Urothelium cell line (cell line): ENCODE measurements at regions not wholly inside any gene's neighbourhood (a gene's known extent, or its start where the extent isn't known, plus 50 kb on each side); places are given as distances from the start of the nearest gene placed in this dataset.

Experiments
- DNase-seq: peaks from one replicate; pipeline ENCODE4 v3.0.0; 2011; ENCODE audit warnings: low spot score, mixed read lengths
- FAIRE-seq: peaks from 2 replicates; lab custom pipeline; 2011; peaks lifted over from hg19 to GRCh38; lab: Jason Lieb, UNC

DNA sequence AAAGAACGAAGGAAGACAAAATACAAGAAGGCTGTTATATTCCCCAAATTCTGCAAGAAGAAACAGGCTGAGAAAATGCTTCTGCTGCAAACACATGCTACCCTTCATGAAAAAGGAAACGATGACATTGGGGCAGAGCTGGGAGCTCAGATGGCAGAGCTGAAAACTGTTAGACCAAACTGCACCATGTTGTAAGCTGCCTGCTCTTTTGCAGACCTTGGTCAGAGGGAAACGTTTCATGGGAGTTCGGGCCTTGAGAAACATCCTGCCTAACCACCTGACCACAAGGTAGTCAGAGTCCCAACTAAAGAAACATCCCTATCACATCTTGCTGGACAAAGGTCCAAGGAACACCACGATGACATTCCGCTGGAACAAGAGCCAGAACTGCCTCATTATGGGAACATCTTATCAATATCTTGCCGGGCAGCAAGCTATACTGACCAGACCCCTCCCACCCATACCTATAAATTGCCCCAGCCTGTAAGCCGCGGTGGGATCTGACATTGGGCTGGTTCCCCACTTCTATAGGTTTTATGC lies 110.7 kb upstream of the CTSC start:
- DNase-seq (no peak), FAIRE-seq (no peak)

DNA sequence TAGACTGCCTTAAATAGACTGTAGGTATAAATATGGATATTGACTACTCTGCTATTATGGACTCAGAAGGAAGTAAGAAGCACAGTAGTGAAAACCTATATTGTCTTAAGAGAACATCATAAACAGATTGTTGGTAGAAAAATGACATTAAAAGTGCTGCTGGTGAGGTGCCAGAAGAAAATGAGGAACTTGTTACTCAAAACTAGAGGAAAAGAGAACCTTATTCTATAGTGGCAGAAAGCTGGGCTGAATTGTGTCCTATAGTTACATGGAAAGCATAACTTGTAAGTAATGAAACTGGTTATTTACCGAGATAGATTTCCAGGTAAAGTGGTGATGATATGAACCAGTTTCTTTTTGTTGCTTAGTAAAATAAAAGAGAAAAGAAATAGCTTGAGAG lies 109.7 kb upstream of the CTSC start:
- no peak for FAIRE-seq

DNA sequence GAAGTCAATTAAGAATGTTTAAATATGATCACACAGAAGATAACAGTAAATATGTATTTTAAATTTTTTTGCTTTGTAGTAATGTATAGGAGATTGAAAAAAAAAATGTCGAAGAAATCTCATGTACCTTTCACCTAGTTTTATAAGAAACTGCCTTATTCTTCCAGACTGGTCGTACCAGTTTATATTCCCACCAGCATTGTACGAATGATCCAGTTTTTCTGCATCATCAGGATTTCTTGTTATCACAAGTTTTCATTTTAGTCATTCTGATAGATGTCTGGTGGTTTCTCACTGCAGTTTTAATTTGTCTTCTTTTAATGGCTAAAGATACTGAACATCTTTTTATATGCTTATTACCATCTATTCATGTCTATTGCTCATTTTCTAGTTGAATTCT lies 101.8 kb upstream of the CTSC start:
- FAIRE-seq = no peak

More for the DNA sequence above, 109.7 kb upstream of the CTSC start:
- no peak for DNase-seq

DNA sequence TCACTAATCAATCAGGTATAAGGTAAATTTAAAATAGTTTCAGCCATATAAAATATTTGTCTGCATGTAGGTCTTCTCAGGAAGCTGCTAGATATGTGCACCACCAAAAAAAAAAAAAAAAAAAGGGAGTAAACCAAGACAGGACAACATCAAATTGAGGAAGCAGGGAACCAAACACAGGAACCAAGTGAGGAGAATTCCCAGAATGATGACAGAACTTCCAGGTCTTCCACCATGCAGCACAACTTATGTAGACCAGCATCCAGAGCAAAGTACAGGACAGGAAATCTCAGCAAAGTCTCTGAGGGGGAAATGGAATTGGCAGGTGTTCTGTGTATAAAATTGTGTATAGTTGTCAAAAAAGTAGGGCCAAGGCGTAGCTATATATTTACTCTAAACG lies 101.2 kb upstream of the CTSC start:
- no peak for FAIRE-seq

More for the DNA sequence above, 101.8 kb upstream of the CTSC start:
- DNase-seq = no peak

DNA sequence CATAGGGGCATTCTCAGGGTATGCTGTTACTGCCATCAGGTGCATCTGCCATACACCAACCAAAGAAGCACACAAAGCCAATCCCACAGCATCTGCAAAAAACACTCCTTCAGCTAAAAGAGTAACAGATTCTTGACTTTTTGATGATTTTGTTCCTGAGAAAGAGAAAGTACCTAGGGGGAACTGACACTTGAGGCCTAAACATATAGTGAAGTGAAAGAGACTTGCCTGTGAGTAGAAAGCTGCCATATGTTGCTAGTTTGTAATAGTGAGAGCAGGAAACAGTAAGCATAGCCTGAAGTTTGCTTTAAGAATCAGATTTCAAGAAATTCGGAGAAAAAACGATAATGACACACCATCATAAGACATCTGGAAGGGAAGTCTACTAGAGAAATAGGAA lies 97.9 kb upstream of the CTSC start:
- no peak for FAIRE-seq
- DNase-seq = no peak

More for the DNA sequence above, 101.2 kb upstream of the CTSC start:
- no peak for DNase-seq

DNA sequence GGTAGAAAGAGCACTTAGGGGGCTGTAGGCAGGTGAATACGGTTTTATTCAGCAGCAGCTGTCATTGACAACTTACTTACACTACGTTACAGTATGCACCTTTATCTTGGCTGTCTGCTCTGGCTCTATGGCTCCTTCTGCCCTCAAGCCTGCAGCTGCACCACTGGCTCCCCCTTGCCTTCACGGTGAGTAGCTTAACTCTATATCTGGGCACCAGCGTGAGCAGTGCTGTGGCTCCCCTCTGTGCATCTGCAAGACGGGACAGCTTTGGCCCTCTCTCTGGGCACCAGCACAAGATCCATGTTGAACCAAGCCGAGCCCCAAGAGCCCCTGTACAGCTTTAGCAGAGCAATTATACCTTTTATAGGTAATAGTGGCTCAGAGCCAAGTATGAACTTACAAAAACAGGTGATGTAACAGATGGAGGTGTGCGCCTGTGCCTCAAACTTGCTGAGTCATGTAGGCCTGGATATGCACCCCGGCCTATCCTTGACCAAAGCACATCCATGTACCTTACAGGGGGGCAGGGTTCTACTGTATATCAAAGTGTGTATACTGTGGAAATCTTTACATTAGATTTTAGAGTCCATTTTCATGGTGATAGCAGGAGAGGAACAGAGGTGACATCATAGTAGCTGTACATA lies 96.9 kb upstream of the CTSC start:
- DNase-seq = no peak
- FAIRE-seq = no peak

DNA sequence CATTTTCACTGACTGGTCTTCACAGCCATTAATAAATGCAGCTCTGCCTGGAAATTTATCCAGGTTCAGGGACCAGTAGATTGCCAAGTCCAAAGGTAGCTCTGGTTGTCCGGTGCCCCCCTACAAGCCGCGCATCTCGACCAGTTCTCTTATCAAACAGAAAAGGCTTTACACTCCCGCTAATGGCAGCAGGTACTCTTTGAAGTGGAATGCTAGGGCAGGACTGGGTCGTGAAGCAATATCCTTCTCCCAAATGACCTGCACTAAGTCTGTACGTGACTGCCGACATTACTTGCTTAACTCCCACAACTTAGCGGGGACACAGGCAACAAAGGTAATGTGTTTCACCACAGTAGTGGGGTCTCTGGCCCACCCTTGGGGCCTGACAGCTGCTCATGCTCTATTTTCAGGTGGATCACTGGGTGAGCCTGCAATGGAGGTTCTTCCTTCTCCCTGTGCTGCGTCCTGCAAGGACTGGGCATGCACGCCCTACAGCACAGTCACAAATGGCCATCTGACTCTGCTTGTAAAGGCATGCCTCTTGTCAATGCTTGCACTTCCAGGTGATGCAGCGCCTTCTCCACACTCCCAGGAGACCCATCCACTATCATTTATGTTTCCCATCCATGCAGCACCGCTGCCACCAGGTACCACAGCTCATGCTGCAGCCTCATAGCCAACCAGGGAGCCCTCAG lies 96.1 kb upstream of the CTSC start:
- no peak for FAIRE-seq

DNA sequence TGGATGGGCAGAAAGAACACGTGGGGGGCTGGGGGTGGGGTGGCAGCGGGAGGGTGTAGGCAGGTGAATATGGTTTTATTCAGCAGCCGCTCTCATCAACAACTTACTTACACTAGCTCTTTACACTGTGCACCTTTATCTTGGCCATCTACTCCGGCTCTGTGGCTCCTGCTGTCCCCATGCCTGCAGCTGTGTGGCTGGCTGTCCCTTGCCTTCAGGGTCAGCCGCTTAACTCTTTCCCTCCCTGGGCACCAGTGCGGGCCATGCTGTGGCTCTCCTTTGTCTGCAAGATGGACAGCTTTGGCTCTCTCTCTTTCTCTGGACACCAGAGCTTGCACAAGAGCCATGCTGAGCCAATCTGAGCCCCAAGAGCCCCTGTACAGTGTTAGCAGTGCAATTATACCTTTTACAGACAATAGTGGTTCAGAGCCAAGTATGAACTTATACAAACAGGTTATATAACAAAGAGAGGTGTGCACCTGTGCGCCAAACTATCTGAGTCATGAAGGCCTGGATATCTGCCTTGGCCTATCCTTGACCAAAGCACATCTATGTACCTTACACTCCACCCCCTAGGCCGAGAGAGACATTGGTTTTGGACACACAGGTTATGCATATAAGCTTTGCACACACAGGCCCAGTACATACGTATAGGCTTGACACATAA lies 94.3 kb upstream of the CTSC start:
- FAIRE-seq (no peak), DNase-seq (no peak)

More for the DNA sequence above, 96.1 kb upstream of the CTSC start:
- no peak for DNase-seq

DNA sequence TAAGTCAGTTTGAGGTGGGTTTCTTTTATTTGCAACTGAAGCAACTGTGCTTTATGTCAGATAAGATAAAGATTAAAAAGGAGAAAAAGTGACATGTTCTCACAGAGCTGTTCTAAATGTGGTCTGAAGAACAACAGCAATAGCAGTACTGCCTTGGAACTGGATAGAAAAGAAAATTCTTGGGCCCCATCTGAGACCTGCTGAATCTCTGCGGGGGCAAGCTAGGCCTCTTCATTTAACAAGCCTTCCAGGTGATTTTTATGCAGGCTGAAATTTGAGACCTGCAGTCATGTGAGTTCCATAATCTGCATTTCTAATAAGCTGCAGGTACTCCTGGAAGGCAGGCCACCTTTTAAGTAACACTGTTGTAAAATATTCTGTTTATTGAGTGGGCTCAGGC lies 91.4 kb upstream of the CTSC start:
- DNase-seq = no peak
- no peak for FAIRE-seq

DNA sequence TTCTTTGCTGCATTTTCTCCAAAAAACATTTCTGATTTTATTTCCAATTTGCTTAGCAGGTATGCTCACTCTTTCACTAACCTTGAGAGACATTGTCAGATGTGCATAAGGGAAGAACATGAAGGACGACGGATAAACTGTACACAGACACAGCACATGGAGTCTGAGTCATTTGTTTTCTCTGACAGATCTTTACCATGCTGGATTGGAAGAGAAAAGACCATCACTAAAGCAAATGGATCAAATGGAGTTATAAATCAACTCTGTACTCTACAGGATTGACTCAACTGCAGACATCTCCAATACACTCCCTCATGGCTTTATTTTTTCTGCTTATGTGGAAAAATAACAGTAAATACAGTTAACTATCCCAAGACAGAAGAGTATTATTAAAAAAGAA lies 90.2 kb upstream of the CTSC start:
- FAIRE-seq (no peak), DNase-seq (no peak)

DNA sequence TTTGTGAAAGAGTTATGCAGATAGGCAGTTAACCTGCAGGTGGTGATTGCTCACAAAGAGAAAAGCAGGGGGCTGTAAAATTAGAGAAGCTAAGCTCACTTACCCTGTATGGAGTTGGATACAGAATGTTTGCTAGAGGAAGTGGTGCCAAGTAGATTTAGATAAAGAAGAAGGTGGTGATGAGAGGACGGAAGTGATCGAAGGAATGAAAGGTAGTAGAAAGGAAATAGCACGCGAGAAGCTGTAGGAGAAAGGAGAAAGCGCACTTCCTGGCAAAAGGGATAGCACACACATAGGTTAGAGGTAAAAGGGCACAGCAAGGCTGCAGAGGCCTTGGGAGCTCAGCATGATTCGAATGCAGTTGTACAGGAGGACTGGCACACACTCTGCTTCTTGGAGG lies 87.3 kb upstream of the CTSC start:
- no peak for FAIRE-seq
- no peak for DNase-seq

DNA sequence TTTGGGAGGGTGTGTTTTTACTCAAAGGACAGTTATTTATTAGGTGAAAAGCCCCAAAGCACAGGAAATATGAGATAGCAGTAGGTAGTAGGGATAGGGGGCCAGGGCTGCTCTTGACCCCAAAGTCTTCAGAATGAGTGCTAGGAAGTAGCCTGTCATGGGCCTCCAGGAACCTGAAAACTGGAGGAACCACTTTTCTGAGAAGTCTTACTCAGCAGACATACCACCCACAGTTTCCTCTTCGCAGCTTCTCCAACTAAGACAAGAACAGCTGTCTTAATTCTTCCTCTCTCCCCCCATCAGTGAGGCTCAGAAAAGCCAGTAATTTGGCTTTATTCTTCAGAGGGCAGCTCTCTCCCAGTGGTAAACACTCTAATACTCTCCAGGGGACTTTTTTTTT lies 84.0 kb upstream of the CTSC start:
- FAIRE-seq (no peak), DNase-seq (no peak)

DNA sequence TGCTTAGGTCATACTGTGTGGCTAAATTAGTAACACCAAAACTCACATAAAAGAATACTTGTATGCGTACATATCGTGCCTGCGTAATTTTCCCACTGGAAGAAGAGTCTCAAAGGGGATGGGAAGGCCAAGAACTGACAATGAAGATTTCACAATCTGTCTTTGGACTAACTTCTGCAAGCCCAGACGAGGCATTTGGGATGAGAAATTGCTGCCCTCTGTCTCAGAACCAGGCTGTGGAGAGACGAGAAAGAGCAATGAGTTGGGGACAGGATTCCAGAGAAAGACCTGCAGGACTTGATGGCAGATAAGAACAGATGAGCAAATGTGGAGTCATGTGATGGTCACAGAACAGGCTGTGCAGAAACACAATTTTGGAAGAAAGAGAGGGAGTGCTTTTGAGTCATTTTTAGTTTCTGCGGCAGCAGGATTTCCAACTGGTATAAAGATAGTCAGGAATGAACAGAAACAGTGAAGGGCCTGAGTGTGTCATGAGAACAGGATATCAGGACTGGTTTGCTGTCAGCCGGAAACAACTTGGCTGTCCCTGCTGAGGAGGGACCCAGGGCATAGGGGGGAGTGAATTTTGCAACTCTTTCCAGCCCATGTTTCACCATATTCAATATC lies 82.7 kb upstream of the CTSC start:
- FAIRE-seq (no peak), DNase-seq (no peak)

DNA sequence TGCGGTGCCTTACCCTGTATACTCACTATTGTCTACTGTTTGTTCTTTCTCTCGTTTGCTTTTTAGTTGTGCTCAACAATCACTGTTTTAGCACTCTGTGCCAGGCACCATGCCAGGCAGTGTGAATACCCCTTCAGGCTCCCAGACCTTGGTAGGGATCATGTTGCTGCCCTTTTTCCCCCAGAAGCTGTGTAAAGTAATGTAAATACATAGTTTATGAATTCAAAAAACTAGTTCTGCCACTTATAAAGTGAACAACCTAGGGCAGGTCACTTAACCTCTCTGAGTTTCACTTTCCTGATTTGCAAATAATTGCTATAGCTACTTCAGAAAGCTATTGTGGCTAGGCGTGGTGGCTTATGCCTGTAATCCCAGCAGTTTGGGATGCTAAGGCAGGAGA lies 81.0 kb upstream of the CTSC start:
- DNase-seq (no peak), FAIRE-seq (no peak)

DNA sequence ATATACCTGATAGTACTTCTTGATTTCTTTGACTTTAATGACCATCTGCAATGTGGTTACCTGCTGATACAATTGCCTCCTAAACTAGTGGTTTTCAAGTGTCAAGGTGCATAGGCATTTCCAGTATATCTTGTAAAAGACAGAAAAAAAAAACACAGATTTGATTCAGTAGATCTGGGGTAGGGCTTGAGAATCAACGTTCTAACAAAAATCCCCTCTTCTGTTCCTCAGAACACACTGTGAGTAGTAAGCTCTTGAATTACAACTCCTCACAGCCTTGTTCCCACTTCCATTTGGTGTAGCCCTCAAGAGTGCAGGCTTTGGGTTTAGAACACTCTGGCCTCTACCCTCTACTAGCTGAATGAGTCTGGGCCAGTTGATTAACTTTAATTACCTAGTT lies 78.0 kb upstream of the CTSC start:
- DNase-seq = no peak
- no peak for FAIRE-seq

DNA sequence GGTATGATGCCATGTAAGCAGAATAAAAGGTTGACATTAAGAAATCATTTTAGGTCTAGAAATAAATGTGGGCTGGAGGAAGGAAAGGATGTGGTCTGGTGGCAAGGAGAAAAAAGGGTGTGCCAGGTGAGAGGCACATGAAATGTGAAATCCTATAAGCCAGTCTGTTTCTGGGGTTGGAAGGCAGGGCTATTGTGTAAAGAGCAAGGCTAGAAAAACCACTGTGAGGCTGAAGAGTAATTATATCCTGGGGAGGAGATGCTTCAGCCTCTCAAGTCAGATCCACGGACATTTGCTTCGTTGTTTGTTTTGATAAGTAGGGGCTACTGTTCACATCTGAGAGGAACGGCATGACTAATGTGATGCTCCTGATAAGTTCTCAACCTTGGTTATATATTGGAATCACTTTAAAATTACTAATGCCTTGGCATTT lies 77.5 kb upstream of the CTSC start:
- DNase-seq = no peak
- FAIRE-seq = no peak

DNA sequence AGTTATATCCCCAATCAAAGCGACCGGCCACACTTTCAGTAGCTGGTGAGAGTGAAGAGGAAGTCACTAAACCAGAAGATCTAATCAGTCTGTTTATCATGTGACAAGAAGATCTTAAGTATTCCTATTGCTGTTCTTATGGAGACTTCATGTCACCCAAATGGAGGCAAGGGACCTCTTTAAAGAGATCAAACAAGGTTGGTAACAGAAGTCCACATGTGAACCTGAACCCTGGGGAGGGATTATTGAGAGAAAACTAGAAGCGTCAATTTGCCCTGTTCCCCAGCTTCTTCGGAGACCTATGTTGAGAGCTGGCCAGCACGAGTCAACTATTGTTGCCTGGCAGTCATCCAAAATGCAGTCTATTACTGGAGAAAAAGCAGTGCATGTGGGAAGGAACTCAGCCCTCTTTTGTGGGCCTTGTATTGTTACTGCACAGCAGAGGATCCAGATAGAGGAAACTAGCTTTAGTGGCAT lies 76.9 kb upstream of the CTSC start:
- no peak for FAIRE-seq

DNA sequence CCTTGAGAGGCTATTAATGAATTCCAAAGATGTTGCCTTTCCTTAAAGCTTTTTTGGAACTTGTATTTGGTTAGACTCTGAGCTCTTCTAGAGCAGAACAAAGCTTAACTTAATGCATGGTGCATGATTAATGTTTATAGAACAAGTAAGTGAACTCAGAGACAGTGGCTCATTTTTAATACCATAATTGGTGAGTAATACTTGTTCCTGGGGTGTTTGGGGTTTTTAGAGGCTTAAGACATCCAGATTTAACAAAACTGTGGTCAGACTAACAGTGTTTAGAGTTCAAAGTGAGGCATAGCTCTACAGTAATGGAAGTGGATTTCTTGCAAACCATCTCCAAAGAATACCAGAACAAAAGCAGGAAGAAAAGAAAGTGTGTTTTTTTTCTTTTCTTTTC lies 73.7 kb upstream of the CTSC start:
- FAIRE-seq (no peak), DNase-seq (no peak)

More for the DNA sequence above, 76.9 kb upstream of the CTSC start:
- peak; percentile 22 for DNase-seq

DNA sequence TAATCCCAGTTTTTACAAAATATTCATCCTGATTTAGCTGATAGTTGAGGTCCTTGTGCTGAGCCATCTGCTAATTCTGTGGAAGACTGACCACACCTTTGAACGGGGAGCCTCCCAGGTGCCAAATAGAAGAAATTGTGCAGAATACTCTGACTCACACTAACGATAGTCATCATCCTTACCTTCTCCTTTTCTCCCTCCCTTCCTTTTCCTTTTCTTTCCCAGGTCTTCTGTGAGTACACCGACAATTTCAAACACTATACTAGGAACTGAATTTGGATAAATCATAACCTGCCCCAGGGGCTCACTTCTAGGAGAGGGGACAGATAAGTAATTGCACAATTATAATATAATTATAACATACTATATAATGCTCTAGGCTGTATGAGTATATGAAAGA lies 73.1 kb upstream of the CTSC start:
- DNase-seq = no peak
- FAIRE-seq = no peak

DNA sequence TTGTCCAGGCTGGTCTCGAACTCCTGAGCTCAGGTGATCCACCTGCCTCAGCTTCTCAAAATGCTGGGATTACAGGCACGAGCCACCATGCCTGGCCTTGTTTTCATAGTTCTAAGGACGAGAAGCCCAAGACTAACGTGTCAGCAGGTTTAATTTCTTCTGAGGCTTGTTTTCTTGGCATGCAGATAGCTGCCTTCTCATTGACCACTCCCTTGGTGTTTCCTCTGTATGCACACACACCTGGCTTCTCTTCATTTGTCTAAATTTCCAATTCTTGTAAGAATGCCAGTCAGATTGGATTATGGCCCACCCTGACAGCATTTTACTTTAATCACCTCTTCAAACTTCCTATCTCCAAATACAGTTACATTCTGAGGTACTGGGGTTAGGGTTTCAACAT lies 72.5 kb upstream of the CTSC start:
- FAIRE-seq = no peak
- DNase-seq = no peak

DNA sequence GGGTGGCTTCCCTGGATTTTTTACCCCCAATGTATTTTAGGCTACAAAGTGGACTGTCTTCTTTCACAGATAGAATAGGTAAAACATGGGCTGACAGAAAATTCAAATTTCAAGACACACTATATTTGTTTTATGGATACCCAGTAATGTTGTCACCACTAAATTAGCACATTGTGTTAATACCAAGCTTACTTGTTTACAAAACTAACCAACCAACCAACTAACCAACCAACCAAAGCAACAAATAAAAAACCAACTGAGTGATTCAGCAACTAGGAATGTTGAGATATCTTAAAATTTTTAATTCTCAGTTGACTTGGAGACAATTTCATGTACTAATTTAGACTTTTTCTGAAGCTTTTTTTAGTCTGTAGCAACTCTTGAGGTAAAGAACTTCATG lies 69.3 kb upstream of the CTSC start:
- DNase-seq (no peak), FAIRE-seq (no peak)
